SK-N-SH treated with all-trans-retinoic acid at 6 μM for 48 hours (cell line): ENCODE measurements at regions not wholly inside any gene's neighbourhood (a gene's known extent, or its start where the extent isn't known, plus 50 kb on each side); places are given as distances from the start of the nearest gene placed in this dataset.

ENCODE experiments used
- ARNTL ChIP-seq: fragments of 450-650 bp; formaldehyde crosslinking; IDR thresholded peaks from 2 replicates; pipeline ENCODE4 v1.5.0; 2020; ENCODE audit warnings: low read depth, mild to moderate bottlenecking, moderate library complexity, borderline replicate concordance
- BACH2 ChIP-seq: fragments of 250-450 bp; sonication (Bioruptor Pico); IDR thresholded peaks from 2 replicates; pipeline ENCODE4 v1.9.0; 2021; ENCODE audit warnings: mild to moderate bottlenecking, borderline replicate concordance
- CSRNP3 ChIP-seq: fragments of 250-450 bp; sonication (Bioruptor Pico); IDR thresholded peaks from 2 replicates; pipeline ENCODE4 v1.5.1; 2021; ENCODE audit warnings: mild to moderate bottlenecking, moderate library complexity
- PATZ1 ChIP-seq: fragments of 250-450 bp; sonication (Bioruptor Pico); IDR thresholded peaks from 2 replicates; pipeline ENCODE4 v1.8.0; 2020; ENCODE audit warnings: mild to moderate bottlenecking, moderate library complexity, borderline replicate concordance
- RARB ChIP-seq: fragments of 250-450 bp; sonication (Bioruptor Pico); IDR thresholded peaks from 2 replicates; pipeline ENCODE4 v1.8.0; 2021; ENCODE audit warnings: mild to moderate bottlenecking, moderate library complexity
- TCF4 ChIP-seq: fragments of 250-450 bp; sonication (Bioruptor Pico); IDR thresholded peaks from 2 replicates; pipeline ENCODE4 v1.8.0; 2021; ENCODE audit warnings: mild to moderate bottlenecking, moderate library complexity, borderline replicate concordance
- TOX ChIP-seq: fragments of 250-450 bp; sonication (Bioruptor Pico); IDR thresholded peaks from 2 replicates; pipeline ENCODE4 v1.8.0; 2021; ENCODE audit warnings: mild to moderate bottlenecking, moderate library complexity, borderline replicate concordance
- ZFP30 ChIP-seq: fragments of 450-650 bp; formaldehyde crosslinking; IDR thresholded peaks from 2 replicates; pipeline ENCODE4 v1.5.0; 2022; ENCODE audit warnings: mild to moderate bottlenecking, moderate library complexity
- ZNF8 ChIP-seq: fragments of 450-650 bp; formaldehyde crosslinking; IDR thresholded peaks from 2 replicates; pipeline ENCODE4 v1.5.0; 2020; ENCODE audit warnings: mild to moderate bottlenecking, moderate library complexity
- TF ChIP-seq, protein P1 (sequence below): fragments of 250-450 bp; sonication (Bioruptor Pico); IDR thresholded peaks from 2 replicates; pipeline ENCODE4 v1.5.1; 2020; ENCODE audit warnings: low read depth, mild to moderate bottlenecking, moderate library complexity

DNA sequence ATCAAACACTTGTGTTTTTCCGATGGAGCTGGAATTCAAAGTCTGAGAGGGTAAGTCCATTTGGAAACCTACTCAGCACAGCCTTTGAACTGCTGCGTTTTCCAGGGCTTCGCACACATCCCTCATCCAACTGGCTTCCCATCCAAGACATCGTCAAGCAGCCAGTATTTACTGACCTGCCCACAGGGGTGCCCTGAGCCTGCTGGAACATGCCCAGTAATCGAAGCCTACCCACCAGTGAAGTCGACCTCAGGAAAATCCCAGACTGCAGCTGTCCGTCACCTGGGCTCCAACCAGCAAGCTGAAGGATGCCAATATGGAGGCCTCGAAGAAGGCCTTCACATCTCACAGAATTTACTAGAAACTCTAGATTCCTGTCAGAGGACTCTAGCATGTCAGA, 261.6 kb downstream of the PLPP3 start:
- TF ChIP-seq, protein P1, sequence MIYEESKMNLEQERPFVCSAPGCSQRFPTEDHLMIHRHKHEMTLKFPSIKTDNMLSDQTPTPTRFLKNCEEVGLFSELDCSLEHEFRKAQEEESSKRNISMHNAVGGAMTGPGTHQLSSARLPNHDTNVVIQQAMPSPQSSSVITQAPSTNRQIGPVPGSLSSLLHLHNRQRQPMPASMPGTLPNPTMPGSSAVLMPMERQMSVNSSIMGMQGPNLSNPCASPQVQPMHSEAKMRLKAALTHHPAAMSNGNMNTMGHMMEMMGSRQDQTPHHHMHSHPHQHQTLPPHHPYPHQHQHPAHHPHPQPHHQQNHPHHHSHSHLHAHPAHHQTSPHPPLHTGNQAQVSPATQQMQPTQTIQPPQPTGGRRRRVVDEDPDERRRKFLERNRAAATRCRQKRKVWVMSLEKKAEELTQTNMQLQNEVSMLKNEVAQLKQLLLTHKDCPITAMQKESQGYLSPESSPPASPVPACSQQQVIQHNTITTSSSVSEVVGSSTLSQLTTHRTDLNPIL (CRISPR knock-in tag), result no peak
- no peak for TF ChIP-seq TOX (CRISPR knock-in tag)
- no peak for TF ChIP-seq PATZ1 (CRISPR knock-in tag)
- TF ChIP-seq ARNTL (CRISPR knock-in tag), result no peak
- no peak for TF ChIP-seq TCF4
- no peak for TF ChIP-seq BACH2 (CRISPR knock-in tag)
- no peak for TF ChIP-seq CSRNP3
- TF ChIP-seq ZFP30, result no peak
- TF ChIP-seq ZNF8 (CRISPR knock-in tag), result no peak
- TF ChIP-seq RARB, result no peak
